ENCODE measurements at regions not wholly inside any gene's neighbourhood (a gene's known extent, or its start where the extent isn't known, plus 50 kb on each side); places are given as distances from the start of the nearest gene placed in this dataset.

DNA sequence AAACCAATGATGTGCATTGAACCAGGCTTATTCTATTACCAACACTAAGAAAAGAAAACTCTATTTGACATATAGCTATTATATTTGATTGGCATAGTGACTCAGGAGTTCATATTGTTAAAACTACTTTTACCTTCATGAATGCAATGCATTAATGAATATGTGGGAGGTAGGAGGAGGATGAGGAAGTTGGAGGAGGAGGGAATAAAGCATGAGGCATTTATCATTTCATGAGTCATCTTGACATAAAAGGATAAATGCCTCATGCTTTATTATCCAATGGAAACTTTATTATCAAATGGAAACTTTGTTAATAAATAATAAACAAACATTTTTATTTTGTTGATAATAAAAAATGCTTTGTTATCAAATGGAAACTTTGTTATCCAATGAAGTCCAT, 116.5 kb downstream of the SPRY2 start:
- Histone ChIP-seq H3K9ac (no peak overlapping the region), H3K4me3 (no peak overlapping the region), H3K27ac (no peak overlapping the region), H3K27me3 (no peaks in the 10 kb centered on the region), H4K20me1 (no peaks in the 10 kb centered on the region), H3K4me2 (no peak overlapping the region), H3K4me1 (no peaks in the 10 kb centered on the region), H3K9me3 (replicated peaks in 1 of 11) (no peaks in the 10 kb centered on the region; a peak in 1 of 22 replicates), H3K36me3 (no peaks in the 10 kb centered on the region)
- TF ChIP-seq Cebpa-rat (IDR thresholded peaks at IDR 0.05) = no peak

DNA sequence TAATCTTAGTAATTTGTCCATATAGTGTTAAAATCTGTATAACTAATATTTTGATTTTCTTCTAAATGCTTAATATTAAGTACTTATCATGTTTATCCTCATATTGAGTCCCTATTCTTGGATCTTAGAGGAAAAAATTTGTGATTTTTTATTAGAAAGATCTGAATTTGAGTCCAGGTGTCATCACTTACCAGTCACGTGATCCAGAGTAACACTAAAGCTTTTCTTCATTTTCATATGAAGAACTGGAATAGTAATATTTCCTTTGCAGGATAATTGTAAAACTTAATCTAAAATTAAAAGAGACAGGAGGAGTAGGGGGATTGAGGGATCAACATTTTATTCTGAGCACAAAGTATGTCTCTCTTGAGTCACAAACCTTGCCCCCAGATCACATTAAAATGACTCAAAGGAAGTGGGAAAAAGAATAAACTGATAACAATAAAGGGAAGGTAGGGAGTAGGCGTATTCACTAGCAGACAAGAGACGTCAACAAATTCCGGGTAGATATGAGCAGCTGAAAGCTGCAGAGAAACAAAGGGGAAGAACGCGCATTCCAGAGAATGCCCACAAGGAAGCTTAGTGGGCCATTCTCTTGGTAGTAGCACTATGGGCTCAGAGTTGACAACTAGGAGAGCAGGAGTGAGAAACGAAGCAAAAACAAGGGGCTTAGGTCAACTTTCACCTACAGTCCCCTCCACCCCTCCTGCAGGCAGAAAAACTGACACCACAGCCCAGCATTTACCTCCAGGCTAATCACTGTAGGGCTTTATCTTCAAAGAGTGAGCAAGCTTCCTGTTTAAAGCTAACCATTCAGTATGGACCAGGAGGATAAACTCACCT, 123.1 kb downstream of the SPRY2 start:
- Histone ChIP-seq H3K4me1 (no peaks in the 10 kb centered on the region), H3K9ac (no peak overlapping the region), H3K27ac (no peak overlapping the region), H3K27me3 (no peaks in the 10 kb centered on the region), H3K4me2 (no peak overlapping the region), H3K36me3 (no peaks in the 10 kb centered on the region), H3K9me3 (replicated peaks in 1 of 11) (no peaks in the 10 kb centered on the region; a peak in 1 of 22 replicates), H3K4me3 (no peak overlapping the region), H4K20me1 (no peaks in the 10 kb centered on the region)
- TF ChIP-seq Cebpa-rat (IDR thresholded peaks at IDR 0.05) = no peak

DNA sequence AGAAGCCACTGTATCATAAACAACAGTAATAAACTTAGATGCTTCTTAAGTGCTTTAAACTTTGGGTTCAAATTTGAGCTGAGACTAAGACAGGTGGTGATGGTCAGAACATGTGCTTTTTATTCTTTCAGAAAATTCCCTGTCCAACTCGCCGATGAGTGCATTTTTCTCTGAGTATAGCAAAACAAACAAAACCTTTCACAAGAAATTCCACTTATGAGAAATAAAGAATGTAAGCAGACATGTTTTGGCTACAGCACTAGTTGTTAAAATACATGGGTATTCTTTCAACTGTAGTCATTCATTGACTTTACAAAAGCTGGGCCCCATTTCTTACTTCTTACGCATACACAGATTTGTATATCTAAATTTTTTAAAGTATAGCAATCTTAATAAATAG, 125.6 kb downstream of the SPRY2 start:
- no peaks in the 10 kb centered on the region for H3K4me1 ChIP-seq
- no peaks in the 10 kb centered on the region; a peak in 1 of 22 replicates for H3K9me3 ChIP-seq (replicated peaks in 1 of 11)
- no peaks in the 10 kb centered on the region for H4K20me1 ChIP-seq
- no peak overlapping the region for H3K4me2 ChIP-seq
- no peak overlapping the region for H3K27ac ChIP-seq
- H3K9ac ChIP-seq = no peak overlapping the region
- no peaks in the 10 kb centered on the region for H3K27me3 ChIP-seq
- TF ChIP-seq Cebpa-rat (IDR thresholded peaks at IDR 0.05) = no peak
- no peak overlapping the region for H3K4me3 ChIP-seq
- H3K36me3 ChIP-seq = no peaks in the 10 kb centered on the region

DNA sequence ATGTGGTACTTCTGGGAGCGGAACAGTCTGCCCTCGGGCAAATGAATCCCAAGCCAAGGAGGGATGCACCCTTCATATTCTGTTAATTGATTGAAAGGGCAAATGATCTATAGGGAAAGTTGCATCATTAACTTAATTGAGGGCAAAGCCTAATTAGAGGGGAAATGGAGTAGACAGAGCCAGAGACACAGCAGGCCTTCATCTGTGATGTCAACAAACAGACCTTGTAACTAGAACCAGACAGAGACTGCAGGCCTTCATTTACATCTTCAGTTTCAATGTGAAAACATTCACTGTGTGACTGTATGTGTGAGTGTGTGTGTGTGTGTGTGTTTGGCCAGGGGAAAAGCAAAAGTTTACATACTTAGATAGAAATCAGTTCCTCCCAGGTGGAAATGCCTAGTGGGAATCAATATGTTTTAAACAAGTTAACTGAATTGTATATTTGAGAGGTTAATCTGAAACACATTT, 126.4 kb downstream of the SPRY2 start:
- no peak for TF ChIP-seq Cebpa-rat (IDR thresholded peaks at IDR 0.05)
- Histone ChIP-seq H3K9ac (no peak overlapping the region), H3K27me3 (no peaks in the 10 kb centered on the region), H3K27ac (no peak overlapping the region), H3K4me3 (no peak overlapping the region), H3K9me3 (replicated peaks in 1 of 11) (no peaks in the 10 kb centered on the region; a peak in 1 of 22 replicates), H4K20me1 (no peaks in the 10 kb centered on the region), H3K4me2 (no peak overlapping the region), H3K4me1 (no peaks in the 10 kb centered on the region), H3K36me3 (no peaks in the 10 kb centered on the region)

DNA sequence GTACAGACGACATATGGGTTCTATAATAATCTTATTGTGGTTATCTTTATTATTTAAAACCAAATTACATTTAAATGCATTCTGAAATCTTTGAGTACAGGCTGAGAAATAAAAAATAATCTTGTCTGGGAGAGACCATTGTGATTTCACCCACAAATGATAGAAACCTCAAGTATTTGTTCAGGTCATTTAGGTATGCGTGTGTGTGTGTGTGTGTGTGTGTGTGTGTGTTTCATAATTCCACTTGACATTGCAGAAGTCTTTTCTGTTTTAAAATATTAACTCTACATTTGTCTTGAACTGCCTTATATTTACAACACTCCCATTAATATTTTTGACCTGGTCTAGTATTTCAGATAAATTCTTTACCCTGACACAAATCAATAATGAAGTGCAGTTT, 126.9 kb downstream of the SPRY2 start:
- Histone ChIP-seq H3K36me3 (no peaks in the 10 kb centered on the region), H3K4me1 (no peaks in the 10 kb centered on the region), H3K4me3 (no peak overlapping the region), H4K20me1 (no peaks in the 10 kb centered on the region), H3K27ac (no peak overlapping the region), H3K9ac (no peak overlapping the region), H3K4me2 (no peak overlapping the region), H3K9me3 (replicated peaks in 1 of 11) (no peaks in the 10 kb centered on the region), H3K27me3 (no peaks in the 10 kb centered on the region)
- TF ChIP-seq Cebpa-rat (IDR thresholded peaks at IDR 0.05) = no peak

DNA sequence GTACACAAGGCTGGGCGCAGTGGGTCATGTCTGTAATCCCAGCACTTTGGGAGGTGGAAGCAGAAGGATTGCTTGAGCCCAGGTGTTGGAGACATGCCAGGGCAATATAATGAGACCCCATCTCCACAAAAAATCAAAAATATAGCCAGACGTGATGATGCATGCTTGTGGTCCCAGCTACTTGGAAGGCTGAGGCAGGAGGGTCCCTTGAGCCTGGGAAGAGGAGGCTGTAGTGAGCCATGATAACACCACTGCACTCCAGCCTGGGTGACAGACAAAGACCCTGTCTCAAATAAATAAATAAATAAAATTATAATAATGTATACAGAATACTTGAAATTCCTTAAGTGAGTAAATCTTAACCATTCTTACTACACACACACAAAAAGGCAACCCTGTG, 127.7 kb downstream of the SPRY2 start:
- H3K4me1 ChIP-seq = no peaks in the 10 kb centered on the region

DNA sequence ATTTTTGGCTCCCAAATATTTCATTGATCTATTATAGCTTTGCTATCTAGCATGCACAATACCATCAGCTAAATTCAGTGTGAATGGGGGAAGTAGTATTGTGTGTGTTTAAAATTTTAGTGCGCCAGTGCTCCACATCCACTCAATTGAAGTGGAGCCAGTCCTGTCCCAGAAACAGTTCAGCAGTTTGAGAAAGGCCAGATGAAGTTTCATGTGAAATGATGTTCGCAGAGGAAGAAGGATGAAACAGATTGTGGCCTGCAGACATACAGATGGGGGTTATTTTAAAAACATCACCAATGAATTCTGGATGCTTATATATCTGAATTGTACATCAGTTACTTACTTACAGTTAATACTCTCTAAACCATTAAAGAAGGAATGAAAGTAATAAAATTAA, 129.4 kb downstream of the SPRY2 start:
- Histone ChIP-seq H3K4me1 (no peaks in the 10 kb centered on the region), H3K27me3 (no peaks in the 10 kb centered on the region), H3K36me3 (no peaks in the 10 kb centered on the region), H3K27ac (no peak overlapping the region), H3K4me2 (no peak overlapping the region), H4K20me1 (no peaks in the 10 kb centered on the region), H3K9me3 (replicated peaks in 1 of 11) (0 out of 22 replicates have a peak, but pooled peaks cover 0 to 2% (median 0%) of the 10 kb centered on the region in 11 experiments), H3K9ac (no peak overlapping the region), H3K4me3 (no peak overlapping the region)
- TF ChIP-seq Cebpa-rat (IDR thresholded peaks at IDR 0.05) = no peak

More for the DNA sequence above, 127.7 kb downstream of the SPRY2 start:
- H3K36me3 ChIP-seq = no peaks in the 10 kb centered on the region
- no peak for TF ChIP-seq Cebpa-rat (IDR thresholded peaks at IDR 0.05)
- H3K4me3 ChIP-seq = no peak overlapping the region
- H3K9me3 ChIP-seq (replicated peaks in 1 of 11) = no peaks in the 10 kb centered on the region
- H3K27ac ChIP-seq = no peak overlapping the region
- no peaks in the 10 kb centered on the region for H4K20me1 ChIP-seq
- H3K4me2 ChIP-seq = no peak overlapping the region
- no peak overlapping the region for H3K9ac ChIP-seq
- no peaks in the 10 kb centered on the region for H3K27me3 ChIP-seq

DNA sequence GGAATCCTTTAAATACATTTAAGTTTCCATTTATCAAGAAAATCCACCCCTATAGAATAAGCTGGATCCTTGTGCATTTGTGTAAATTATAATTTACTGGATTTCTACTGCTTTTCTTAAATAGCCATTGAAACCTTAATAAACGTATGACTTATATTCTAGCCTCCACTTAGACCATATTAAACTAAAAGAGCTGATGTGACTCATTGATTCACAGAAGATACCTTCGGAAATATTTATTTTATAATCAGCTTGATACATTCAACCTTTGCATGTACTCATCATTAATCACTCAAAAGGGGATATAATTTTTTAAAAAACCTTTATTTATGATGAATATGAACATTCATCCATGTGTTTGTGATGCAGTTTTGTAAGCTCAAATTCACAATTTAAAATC, 136.3 kb downstream of the SPRY2 start:
- Histone ChIP-seq H3K9ac (no peak overlapping the region), H4K20me1 (no peaks in the 10 kb centered on the region), H3K27me3 (no peaks in the 10 kb centered on the region), H3K36me3 (no peaks in the 10 kb centered on the region), H3K9me3 (replicated peaks in 1 of 11) (0 out of 22 replicates have a peak, but pooled peaks cover 0 to 7% (median 0%) of the 10 kb centered on the region in 11 experiments), H3K27ac (no peak overlapping the region), H3K4me1 (no peaks in the 10 kb centered on the region), H3K4me3 (no peak overlapping the region), H3K4me2 (no peak overlapping the region)
- no peak for TF ChIP-seq Cebpa-rat (IDR thresholded peaks at IDR 0.05)

DNA sequence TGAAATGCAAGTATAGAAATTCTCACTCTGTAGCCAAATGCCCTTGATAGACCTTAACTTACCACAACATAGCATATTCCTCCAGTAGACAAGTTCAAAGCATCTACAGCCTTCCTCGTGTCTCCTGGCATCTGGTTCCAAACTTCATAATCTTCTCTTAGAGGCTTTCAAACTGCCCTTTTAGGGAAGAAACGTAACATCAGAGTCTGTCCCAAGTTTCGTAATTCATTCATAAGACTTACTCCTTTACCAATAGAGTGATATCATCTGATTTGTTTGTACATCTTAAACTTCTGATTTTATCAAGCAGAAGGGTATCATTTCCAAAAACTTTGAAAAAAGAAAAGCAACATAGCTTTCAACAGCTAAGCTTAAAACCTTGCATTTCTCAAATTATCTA, 137.4 kb downstream of the SPRY2 start:
- no peak overlapping the region for H3K9ac ChIP-seq
- H3K4me3 ChIP-seq = no peak overlapping the region
- H3K4me2 ChIP-seq = no peak overlapping the region
- TF ChIP-seq Cebpa-rat (IDR thresholded peaks at IDR 0.05) = no peak
- no peak overlapping the region for H3K27ac ChIP-seq
- 0 out of 22 replicates have a peak, but pooled peaks cover 0 to 7% (median 0%) of the 10 kb centered on the region in 11 experiments for H3K9me3 ChIP-seq (replicated peaks in 1 of 11)
- H3K27me3 ChIP-seq = no peaks in the 10 kb centered on the region
- H4K20me1 ChIP-seq = no peaks in the 10 kb centered on the region
- H3K36me3 ChIP-seq = no peaks in the 10 kb centered on the region
- H3K4me1 ChIP-seq = no peaks in the 10 kb centered on the region

All from BLaER1 treated with 17β-estradiol and CSF1 and Interleukin-3, amounts not matched to agents 10 nM and 100 nM (cell line).